ENCODE measurements at regions not wholly inside any gene's neighbourhood (a gene's known extent, or its start where the extent isn't known, plus 50 kb on each side); places are given as distances from the start of the nearest gene placed in this dataset.

DNA sequence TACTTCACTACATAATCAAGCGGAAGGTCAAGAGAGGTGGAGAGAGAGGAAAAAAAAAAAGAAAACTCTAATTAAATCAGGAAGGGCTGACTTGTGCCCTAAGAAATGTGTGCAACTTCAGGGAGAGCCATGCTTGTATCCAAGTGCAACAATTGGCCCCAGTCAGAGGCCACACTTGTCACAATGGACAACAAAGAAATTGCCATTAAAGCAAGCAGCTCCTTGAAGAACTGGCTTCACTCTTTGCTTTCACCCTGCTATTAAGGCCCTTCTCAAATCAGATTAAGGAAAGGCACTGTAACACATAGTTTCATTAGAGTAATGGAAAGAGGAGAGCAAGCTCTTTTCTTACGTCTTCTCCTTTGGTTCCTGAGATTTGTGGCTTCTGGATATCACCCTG, 480.9 kb upstream of the WWC1 start:
- DNase-seq: no peak

DNA sequence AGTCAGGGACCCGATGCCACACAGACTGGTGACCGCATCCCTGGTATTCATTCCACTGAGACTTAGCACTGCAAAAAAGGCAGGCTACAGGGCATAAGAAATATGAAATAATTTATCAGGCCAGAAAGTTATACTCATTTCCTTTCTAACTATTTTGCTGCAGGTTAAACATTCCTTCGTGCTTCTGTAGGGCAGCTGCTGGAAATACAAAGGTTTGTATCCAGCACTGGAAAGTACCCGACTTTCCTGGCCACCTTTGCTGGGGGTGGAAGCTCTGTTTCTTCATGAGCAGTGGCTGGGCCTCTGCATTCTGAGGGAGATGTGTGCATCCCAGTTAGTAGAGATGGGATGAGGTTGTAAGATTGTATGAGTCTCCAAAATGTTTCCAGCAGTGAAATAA, 478.6 kb upstream of the WWC1 start:
- DNase-seq: no peak

DNA sequence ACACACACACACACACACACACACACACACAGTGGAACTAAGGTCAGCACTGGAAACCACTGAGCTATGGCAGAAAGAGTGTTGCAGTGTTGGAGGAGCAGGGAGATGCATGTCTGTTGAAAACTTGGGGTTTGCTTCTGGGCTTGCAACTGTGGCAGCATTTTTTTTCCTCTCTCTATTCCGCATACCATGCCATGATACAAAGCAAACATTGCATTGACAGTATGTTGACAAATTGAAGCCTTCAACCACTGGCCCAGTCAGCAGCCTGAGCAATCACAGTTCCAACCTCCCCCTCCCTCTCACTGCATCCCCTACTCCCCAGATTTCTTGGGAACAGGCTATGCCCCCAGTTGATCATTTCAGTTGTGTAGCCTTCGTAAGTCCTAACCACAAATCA, 478.1 kb upstream of the WWC1 start:
- no peak for DNase-seq

DNA sequence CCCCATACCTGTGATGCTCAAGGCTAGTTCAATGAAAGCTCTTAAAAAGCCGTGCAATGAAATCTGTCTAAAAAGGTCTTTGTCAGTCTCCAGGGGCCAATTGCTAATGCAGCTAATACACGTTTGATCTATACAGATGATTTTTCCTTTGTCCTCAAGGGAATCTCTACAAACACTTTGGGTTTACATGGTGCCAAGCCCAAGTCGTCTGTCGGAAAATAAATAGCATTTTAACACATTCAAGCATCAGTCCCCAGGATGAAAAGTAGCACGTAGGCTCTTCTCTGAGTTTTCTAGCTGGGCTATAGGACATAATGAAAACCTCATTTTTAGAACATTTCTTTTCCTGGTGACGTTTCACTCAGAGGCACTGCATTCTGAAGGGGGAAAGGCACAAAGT, 477.4 kb upstream of the WWC1 start:
- no peak for DNase-seq

DNA sequence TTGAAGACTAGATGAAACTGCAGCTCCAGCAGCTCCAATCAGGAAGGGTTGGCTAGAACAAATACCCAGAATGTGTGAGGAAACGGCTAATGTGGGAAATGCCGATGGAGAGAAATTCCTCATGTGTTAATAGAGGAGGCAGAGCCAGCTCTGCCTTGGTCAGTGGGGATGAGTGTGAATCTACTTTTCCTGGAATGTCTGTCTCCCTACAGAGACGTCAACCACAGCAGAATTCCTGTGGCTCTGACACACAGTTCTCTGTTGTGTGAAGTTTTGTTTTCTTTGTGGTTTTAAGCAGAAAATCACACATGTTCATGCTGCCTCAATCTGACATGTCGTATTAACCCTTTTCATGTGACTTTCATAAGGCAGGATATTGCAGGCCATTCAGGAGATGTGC, 476.6 kb upstream of the WWC1 start:
- DNase-seq: no peak

DNA sequence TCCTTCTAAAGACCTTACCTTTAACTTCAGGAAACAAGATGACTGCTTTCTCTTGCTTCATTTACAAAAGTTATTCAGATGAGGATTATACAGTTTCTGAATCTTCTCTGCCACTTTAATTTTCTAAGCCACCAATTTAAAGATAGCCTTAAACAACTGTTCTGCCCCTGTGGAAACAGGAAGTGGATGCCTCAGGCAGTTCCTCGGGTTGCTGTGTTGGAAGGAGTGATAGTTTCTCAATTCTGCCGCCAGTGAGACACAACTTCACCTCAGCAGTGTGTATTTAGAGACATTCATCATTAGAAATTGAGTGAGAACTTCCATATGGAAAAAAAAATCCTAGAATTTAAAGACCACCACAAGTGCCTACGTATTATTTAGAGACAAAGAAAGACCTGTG, 475.1 kb upstream of the WWC1 start:
- no peak for DNase-seq

DNA sequence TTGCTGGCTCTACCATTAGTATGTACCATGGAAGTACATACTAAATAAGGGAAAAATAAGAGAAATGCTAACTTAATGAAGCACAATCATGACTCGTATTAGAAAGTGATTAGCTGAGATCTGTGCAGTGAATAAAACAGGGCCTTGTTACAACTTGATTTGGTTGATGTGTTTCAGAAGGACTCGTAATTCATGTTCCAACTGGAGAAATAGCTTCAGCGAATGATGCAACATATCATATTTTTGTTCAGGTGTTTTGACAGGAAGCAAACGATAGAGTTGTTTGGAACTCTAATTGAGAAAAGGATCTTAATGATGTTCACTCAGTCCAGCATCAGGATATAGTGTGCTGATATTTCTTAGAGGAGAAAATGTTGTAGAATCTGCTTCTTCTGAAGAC, 474.6 kb upstream of the WWC1 start:
- DNase-seq: no peak

DNA sequence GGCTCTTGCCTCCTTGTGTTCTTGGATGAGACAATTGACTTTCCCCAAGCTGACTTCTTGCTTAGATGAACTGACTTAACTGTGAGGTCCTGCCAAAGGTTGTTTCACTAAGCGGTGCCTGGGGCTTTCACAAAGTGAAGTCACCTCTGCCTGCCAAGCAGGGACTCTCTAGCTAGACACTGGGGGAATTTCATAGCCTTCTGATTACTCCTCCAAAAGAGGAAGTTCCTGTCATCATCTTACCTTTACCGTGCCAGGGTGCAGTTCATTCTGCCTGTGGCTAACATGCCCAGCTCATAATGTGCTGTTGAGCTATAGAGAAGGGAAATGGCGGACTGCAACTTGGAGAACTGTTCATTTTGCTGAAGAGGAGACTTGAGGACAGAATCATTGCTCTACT, 472.0 kb upstream of the WWC1 start:
- DNase-seq: no peak

DNA sequence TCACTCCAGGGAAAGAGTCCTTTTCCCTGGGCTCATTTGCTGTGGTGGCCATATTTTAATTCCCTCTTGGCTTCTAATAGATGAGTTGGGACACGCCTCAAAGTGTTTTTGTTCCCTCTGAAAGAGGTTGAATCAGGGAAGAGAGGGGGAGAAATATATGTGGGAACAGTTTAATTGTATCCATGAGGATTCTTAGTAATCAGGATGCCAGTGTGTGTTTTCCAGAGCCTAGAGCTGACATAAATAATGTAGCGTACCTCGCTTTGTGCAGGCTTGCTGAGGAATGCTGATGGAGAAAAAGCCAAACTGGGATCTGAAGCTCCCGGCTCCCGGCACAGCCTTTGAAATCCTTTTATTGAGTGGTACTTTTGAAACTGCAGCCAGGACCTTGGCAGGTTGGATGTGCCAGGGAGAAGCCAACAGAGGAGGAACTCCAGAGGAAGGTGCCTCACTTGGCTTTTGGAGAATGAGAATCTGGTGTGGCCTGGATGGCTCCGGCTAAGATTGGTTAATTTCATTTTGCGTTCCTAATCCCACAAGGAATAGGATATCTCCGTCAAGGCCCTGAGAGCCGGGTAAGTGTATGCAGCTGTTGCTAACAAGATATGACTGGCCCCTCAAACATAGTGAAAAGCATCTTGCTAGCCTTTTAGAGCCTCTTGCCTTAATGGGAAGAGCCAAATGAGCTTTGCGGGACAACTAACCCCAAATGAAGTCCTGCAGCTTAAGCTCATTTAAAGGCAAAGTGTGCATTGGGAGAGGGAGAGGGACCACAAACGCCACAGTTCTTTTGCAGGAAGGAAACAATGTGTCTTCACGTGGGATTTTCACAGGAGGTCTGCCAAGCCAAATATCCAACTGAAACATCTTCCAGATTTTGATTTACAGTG, 471.1 kb upstream of the WWC1 start:
- DNase-seq: no peak

DNA sequence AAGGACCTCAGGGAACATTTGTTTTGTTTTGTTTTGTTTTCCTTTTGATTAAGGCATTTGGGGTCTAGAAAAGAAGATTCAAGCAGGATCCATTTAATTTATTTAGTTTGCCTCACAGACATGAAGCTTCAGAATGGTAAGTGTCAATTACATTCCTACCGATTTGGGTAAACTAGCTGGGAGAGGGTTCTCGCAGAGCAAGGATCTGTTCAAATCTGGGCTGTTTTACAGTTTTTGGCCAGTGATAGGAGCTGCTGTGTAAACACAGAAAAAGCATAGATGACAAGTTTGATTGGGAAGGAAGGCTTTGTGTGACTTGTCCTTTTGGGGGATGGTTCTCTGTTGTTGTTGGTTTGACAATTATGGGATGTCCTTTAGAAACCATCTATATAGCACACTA, 470.3 kb upstream of the WWC1 start:
- no peak for DNase-seq

DNA sequence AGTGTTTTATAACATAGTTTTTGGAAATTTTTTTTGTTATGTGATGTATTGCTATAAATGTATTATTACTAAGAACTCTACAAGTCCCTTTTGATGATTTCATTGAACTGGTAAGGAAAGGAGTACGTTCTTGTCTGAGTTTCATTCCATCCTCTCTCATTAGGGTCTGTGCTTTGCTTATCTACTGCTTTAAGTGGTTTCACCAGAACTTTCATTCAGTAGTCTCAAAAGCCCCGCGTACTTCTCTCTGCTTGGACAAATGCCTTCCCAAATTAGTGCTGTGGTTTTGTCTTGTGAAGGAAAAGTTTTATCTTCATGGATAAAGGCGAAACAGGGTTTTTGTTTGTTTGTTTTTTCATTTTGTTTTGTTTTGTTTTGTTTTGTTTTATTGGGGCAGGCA, 469.8 kb upstream of the WWC1 start:
- no peak for DNase-seq

DNA sequence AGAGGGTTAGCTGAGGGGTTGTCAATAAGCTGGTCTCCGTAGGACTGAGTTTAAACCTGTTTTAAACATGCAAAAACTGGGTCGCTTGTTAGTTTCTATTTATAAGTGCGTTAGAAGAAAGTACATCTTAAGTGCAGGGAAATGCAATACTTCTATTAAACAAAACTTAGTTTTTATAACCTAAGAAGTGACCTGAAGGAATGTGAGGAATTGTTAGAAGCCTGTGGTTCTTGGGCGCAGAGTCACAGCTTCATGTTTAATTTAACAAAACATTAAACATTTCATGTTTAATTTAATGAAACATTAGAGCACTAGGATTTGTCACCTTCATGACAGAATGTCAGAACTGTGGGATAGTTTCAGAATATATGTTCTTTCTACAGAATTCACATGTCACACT, 469.2 kb upstream of the WWC1 start:
- no peak for DNase-seq

DNA sequence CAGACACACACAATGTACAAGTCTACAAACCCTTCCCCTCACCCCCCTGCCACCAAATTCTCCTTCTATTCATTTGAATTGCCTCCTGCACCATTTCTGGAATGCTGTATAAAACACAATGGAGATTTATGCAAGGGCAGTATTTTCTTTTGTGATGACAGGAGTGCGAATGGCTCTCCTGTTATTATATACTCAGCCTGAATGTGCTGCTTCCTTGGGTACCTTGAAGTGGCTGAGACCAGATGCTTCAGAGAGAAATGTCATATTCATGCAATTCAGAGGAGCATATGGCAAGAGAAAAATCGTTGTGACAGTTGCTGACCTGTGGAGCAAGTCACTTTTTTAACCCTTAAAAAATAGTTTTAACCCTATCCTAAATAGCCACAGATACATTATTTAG, 468.0 kb upstream of the WWC1 start:
- no peak for DNase-seq

DNA sequence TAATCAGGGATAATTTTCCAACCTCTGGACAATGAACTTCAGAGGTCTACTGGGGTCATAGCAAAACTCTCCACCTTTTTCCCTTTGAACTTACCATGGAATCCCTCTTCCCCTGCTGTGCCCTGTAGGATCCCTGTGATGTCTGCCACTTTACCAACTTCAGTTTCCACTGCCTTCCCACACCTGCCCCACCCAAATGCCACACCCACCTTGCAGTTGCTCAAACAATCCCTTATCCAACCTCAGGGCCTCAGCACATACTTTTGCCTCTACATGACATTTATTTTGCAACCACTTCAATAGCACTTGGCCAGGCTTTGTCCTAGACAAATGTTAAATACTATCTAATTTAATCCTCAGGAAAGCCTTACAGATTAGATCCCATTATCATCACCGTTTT, 463.7 kb upstream of the WWC1 start:
- no peak for DNase-seq

DNA sequence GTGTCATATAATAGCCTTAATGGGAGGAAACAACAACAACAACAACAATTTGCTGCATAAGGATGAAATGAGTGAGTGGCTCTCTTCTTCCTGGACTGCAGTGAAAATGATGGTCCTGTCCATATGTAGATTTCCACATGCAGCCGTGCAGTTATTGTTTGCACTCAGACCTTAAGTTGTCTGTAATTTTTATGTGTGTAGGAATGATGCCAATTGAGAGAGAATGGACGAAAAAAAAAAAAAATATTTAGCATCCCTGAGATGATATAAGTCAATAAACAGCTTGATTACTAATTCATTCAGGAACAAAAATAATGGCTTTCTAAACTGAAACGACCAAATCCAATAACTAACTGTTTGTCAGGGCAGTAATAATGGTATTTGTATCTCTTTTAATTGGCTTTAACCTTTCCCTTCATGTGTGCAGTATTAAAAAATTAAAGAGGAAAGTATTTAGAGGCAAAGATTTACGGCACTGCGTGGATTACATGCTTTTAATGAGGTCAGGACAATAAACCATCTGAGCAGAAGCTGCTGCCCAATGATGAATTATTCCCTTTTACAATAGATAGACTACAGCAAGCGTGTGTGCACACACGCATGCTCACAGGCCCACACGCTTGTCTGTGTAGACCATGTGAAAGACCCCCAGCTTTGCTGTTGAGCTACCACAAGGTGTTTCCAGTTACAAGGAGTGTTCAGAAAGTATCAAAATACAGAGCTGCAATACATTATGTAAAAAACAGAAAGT, 459.5 kb upstream of the WWC1 start:
- DNase-seq: no peak

DNA sequence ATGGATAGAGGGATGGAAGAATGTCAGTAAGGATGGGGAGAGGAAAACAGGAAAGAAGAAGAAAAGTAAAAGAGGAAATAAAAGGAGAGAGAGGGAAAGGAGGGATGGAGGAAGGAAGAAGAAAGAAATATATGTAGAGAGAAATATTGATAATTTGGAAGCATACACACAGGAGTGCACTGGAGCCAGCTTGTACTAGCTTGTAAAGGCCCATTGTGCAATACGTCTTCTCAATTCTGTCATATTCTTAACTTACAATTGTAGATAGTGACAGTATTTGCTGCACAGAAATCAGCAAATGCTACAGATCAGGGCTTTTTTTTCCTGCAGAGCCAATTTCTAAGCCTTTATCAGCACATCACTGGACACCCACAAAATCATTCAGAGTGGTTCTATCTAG, 458.8 kb upstream of the WWC1 start:
- DNase-seq: no peak

DNA sequence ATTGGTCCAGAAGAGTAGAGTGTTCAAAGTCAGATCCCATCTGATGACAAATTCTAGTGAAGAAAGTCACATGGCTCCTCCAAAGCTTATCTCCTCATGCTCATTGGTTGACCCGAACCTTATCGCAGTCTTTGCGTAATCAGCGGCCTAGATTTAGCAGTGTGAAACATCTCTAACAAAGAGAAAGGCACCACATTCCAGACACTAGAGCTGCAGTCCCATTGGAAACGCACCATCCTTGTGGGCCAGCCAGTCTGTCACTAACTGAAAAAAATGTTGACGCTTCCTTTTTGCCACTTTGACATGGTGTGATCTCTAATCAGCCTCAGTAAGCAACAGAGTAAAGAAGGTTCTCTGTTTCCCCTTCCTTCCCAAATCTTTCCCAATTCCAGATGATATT, 458.0 kb upstream of the WWC1 start:
- DNase-seq: no peak

DNA sequence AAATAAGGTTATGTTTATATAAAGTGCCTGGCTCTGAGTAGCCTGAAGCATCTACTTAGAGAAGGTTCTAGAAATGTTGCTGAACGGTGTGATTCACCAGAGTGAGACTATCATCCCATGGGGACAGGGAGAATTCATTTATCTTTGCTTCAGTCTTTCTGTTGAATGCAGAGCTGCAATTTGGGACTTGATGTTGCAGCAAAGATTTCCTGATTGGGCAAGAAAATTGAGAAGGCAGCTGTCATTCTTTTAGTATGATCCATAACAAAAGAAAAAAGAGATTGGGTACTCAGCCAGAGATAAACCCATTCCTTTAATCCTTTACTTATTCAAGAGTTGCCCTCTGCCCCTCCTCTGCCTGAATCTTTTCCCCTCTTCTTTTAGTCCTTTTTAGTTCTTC, 456.3 kb upstream of the WWC1 start:
- DNase-seq: no peak

DNA sequence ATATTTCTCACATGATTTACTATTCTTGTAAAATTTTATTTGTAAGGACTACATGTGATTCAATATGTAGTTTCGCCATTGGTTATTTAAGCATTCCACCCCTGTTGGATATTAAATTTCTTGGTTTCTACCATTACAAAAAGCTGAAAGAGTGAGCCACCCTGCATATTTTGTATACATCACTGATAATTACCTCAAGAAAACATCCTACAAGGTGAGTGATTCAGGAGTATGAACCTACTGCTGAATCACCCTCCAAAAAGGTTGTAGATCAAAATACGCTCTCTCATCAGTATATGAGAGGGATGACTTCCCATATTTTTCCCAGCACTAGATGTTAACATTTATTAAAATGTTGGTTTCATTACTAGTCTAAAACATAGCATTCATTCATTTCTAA, 454.3 kb upstream of the WWC1 start:
- DNase-seq: no peak

DNA sequence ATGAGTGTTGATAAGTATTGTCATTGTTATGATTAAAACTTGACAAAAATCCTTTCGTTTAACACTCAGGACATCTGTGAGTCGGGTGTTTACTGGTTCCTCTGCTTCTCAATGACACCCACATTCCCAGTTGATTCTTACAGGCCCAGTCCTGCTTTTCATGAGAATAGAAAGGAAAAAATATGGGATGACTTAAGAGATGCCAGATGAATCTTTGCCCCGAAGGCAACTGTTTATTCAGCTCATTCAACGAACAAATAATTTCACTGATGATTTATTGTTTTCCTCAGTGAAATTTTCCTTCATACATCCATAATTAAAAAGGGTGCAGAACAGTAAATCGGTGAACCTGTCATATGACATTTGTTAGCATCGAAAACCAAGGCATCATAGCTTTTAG, 452.4 kb upstream of the WWC1 start:
- no peak for DNase-seq

DNA sequence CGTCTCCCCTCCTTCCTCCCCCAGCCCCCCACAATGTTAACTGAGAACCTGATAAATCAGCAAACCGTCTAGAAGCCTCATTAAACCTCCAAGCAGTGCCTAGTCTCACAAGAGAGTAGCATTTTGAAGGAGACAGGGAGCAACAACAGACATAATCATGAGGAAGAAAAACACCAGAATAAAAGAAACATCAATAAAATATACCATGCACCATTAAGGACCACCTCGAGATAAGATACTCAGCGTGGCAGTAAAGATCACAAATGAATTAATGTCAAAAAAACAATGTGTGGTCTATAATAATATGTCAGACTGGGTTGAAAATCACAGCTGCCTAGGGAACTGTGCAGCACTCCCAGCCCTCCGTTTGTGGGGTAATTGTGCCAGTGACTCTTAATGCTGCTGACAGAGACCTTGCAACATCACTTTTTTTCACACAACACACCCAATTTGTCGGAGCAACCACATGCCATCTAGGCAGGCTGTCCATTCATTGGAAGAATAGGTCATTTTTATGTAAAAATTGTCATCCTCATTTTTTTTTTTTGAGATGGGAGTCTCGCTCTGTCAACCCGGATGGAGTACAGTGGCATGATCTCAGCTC, 450.8 kb upstream of the WWC1 start:
- no peak for DNase-seq

DNA sequence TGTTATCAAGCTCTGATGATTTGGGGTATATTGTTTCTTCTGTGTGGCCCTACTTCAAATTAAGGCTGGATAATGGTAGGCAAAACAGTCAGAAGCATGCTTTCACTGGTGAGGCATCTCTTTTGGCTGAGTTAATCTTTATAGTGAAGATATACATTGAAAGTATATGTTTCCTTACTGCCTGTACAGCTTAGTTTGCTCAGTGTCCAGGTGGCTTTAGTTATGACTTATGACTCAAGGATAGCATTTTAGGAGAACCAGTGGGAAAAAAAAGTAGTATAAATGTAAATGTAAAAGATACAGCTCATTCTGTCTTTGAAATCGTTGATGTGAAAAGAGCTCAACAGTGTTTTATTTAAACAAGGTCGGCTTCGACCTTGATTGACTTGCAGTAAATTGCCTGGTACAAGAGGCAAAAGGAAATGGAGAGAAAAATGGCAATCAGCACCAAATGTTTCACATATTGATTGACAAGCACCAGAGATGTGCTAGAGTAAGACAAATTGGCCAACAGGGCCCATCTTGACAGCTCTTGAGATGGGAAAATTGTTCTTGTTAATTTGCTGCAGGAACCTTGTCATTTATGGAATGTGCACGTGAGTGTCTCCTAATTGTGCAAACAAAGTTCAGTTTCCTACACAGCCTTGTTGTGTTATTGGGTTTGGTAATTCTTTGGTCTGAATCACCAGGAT, 447.4 kb upstream of the WWC1 start:
- DNase-seq: no peak

DNA sequence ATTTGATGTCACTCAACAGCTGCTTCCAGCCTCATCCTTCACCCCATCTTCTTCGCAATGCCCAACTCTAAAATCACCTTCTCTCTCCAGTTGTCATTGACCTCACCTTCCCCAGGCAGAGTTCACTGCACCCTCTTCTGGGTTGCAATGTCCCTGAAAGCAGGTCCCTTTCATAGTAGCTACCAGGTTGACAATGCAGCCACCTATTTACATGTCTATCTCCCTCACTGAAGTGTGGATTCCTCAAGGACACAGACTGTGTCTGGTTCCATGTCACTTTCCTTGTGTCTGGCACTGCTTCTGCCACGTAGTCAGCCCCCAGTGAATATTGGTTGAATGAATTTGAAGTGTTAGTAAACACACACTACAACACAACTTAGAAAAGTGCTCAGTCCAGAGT, 445.5 kb upstream of the WWC1 start:
- DNase-seq: no peak

DNA sequence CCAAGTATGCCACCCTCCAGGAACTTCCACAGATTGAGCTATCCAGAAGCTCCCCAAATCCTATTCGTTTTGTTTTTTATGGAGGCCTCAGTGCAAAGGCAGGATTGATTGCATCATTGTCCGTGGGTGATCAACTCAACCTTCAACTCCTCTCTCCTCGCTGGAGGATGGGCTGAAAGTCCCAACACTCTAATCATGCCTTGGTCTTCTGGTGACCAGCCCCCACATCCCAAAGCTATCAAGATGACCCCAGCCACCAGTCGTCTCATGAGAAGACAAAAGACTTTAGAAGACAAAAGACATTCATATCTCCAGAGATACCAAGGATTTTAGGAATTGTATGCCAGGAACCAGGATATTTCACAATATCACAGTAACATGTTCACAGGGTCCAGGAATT, 441.6 kb upstream of the WWC1 start:
- no peak for DNase-seq
